Neural progenitor cell (in vitro differentiated cells): ENCODE measurements at regions not wholly inside any gene's neighbourhood (a gene's known extent, or its start where the extent isn't known, plus 50 kb on each side); places are given as distances from the start of the nearest gene placed in this dataset.

Experiments used
- DNase-seq: peaks from one replicate; pipeline ENCODE4 v3.0.0-alpha.2; 2016; ENCODE audit warnings: low spot score
- H2AFZ ChIP-seq: fragments of 200-600 bp; sonication (generic); replicated peaks from 2 replicates; pipeline ENCODE4 v1.6.1; 2016; ENCODE audit warnings: antibody characterized with exemption
- H3F3A ChIP-seq: fragments of 200-600 bp; sonication (generic); 2 replicates; pipeline ENCODE4 v1.6.1; 2016; ENCODE audit warnings: antibody characterized with exemption, low read depth
- H3K27ac ChIP-seq: fragments of 200-600 bp; sonication (generic); 2 replicates; pipeline ENCODE4 v1.5.1; 2016; ENCODE audit warnings: mild to moderate bottlenecking
- H3K27me3 ChIP-seq: fragments of 200-600 bp; sonication (generic); 2 replicates; pipeline ENCODE4 v1.6.1; 2016; ENCODE audit warnings: mild to moderate bottlenecking, moderate library complexity
- H3K36me3 ChIP-seq: fragments of 200-600 bp; sonication (generic); 2 replicates; pipeline ENCODE4 v1.5.1; 2016
- H3K4me1 ChIP-seq: fragments of 200-600 bp; sonication (generic); 2 replicates; pipeline ENCODE4 v1.6.1; 2016; ENCODE audit warnings: mixed run types
- H3K4me2 ChIP-seq: fragments of 200-600 bp; sonication (generic); 2 replicates; pipeline ENCODE4 v1.6.1; 2016
- H3K4me3 ChIP-seq: fragments of 200-600 bp; sonication (generic); 2 replicates; pipeline ENCODE4 v1.5.1; 2016
- H3K79me2 ChIP-seq: fragments of 200-600 bp; sonication (generic); 2 replicates; pipeline ENCODE4 v1.6.1; 2016; ENCODE audit warnings: low read depth
- H3K9ac ChIP-seq: fragments of 200-600 bp; sonication (generic); 2 replicates; pipeline ENCODE4 v1.6.1; 2016
- H3K9me3 ChIP-seq: fragments of 200-600 bp; sonication (generic); 2 replicates; pipeline ENCODE4 v1.5.1; 2016; ENCODE audit warnings: low read depth
- H4K20me1 ChIP-seq: fragments of 200-600 bp; sonication (generic); 2 replicates; pipeline ENCODE4 v1.6.1; 2016; ENCODE audit warnings: low read depth
- H3K27ac Mint-ChIP-seq: 3 replicates; pipeline ENCODE4 v1.8.0; 2021; ENCODE audit warnings: mixed read lengths
- H3K27me3 Mint-ChIP-seq: 2 replicates; pipeline ENCODE4 v1.8.0; 2022; ENCODE audit warnings: low read depth, mild to moderate bottlenecking, inconsistent platforms, moderate library complexity, mixed read lengths; ENCODE audit not compliant: insufficient read depth
- H3K36me3 Mint-ChIP-seq: 3 replicates; pipeline ENCODE4 v1.8.0; 2021; ENCODE audit warnings: mixed read lengths
- H3K4me1 Mint-ChIP-seq: 3 replicates; pipeline ENCODE4 v1.8.0; 2021; ENCODE audit warnings: mixed read lengths
- H3K4me3 Mint-ChIP-seq: 3 replicates; pipeline ENCODE4 v1.8.0; 2021; ENCODE audit warnings: mild to moderate bottlenecking, moderate library complexity, mixed read lengths
- H3K9me3 Mint-ChIP-seq: 3 replicates; pipeline ENCODE4 v1.8.0; 2020; ENCODE audit warnings: mixed read lengths
- EZH2 ChIP-seq: fragments of 200-600 bp; sonication (generic); IDR thresholded peaks from 2 replicates; pipeline ENCODE4 v1.6.1; 2017; ENCODE audit warnings: antibody characterized with exemption, mild to moderate bottlenecking, moderate library complexity
- EZH2phosphoT487 ChIP-seq: fragments of 200-600 bp; sonication (generic); IDR thresholded peaks from 2 replicates; pipeline ENCODE4 v1.6.1; 2017; ENCODE audit warnings: antibody characterized with exemption
- TF ChIP-seq, protein P1 (sequence below): fragments of 200-600 bp; sonication (generic); IDR thresholded peaks from 2 replicates; pipeline ENCODE4 v1.5.1; 2017; ENCODE audit warnings: antibody characterized with exemption, mild to moderate bottlenecking

GRCh38 chr2:107025869-107026380, 140.0 kb upstream of the ST6GAL2 start:
- H3K4me1 ChIP-seq: no peaks in the 10 kb centered on the region
- no peak overlapping the region for H3K4me3 ChIP-seq
- Mint-ChIP-seq H3K9me3 (peaks cover 7% of the 10 kb centered on the region), H3K27ac (no peak overlapping the region), H3K4me1 (peaks cover 9% of the 10 kb centered on the region), H3K4me3 (no peak overlapping the region), H3K36me3 (no peaks in the 10 kb centered on the region), H3K27me3 (peaks cover 2% of the 10 kb centered on the region)
- no peaks in the 10 kb centered on the region for H3K9me3 ChIP-seq
- DNase-seq: no peak
- no peak overlapping the region for H2AFZ ChIP-seq
- no peak overlapping the region for H3K9ac ChIP-seq
- TF ChIP-seq EZH2: no peak
- TF ChIP-seq, protein P1, sequence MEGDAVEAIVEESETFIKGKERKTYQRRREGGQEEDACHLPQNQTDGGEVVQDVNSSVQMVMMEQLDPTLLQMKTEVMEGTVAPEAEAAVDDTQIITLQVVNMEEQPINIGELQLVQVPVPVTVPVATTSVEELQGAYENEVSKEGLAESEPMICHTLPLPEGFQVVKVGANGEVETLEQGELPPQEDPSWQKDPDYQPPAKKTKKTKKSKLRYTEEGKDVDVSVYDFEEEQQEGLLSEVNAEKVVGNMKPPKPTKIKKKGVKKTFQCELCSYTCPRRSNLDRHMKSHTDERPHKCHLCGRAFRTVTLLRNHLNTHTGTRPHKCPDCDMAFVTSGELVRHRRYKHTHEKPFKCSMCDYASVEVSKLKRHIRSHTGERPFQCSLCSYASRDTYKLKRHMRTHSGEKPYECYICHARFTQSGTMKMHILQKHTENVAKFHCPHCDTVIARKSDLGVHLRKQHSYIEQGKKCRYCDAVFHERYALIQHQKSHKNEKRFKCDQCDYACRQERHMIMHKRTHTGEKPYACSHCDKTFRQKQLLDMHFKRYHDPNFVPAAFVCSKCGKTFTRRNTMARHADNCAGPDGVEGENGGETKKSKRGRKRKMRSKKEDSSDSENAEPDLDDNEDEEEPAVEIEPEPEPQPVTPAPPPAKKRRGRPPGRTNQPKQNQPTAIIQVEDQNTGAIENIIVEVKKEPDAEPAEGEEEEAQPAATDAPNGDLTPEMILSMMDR: no peak
- TF ChIP-seq EZH2phosphoT487: no peak
- no peaks in the 10 kb centered on the region for H3K27me3 ChIP-seq
- H3K79me2 ChIP-seq: no peaks in the 10 kb centered on the region
- H4K20me1 ChIP-seq: no peaks in the 10 kb centered on the region
- H3K36me3 ChIP-seq: no peaks in the 10 kb centered on the region
- no peak overlapping the region for H3K4me2 ChIP-seq
- no peak overlapping the region for H3K27ac ChIP-seq
- no peaks in the 10 kb centered on the region for H3F3A ChIP-seq

GRCh38 chr2:107027205-107027604, 141.2 kb upstream of the ST6GAL2 start:
- TF ChIP-seq EZH2phosphoT487 (no peak), EZH2 (no peak)
- TF ChIP-seq, protein P1: no peak
- Histone ChIP-seq H3K36me3 (no peaks in the 10 kb centered on the region), H4K20me1 (no peaks in the 10 kb centered on the region), H3K4me2 (no peak overlapping the region), H3K27ac (no peak overlapping the region), H3K27me3 (no peaks in the 10 kb centered on the region), H3K9ac (no peak overlapping the region), H3K79me2 (no peaks in the 10 kb centered on the region), H3K9me3 (no peaks in the 10 kb centered on the region), H3F3A (no peaks in the 10 kb centered on the region), H3K4me3 (no peak overlapping the region), H3K4me1 (no peaks in the 10 kb centered on the region), H2AFZ (no peak overlapping the region)
- Mint-ChIP-seq H3K4me3 (no peak overlapping the region), H3K27me3 (peaks cover 2% of the 10 kb centered on the region), H3K36me3 (no peaks in the 10 kb centered on the region), H3K9me3 (peaks cover 7% of the 10 kb centered on the region), H3K4me1 (peaks cover 9% of the 10 kb centered on the region), H3K27ac (peak overlapping the region; percentile 23)
- no peak for DNase-seq

GRCh38 chr2:107027810-107028209, 141.8 kb upstream of the ST6GAL2 start:
- TF ChIP-seq EZH2 (no peak), EZH2phosphoT487 (no peak)
- TF ChIP-seq, protein P1: no peak
- Histone ChIP-seq H3K27ac (no peak overlapping the region), H2AFZ (no peak overlapping the region), H3K4me3 (no peak overlapping the region), H3K79me2 (no peaks in the 10 kb centered on the region), H4K20me1 (no peaks in the 10 kb centered on the region), H3K4me2 (no peak overlapping the region), H3K9ac (no peak overlapping the region), H3K9me3 (no peaks in the 10 kb centered on the region), H3F3A (no peaks in the 10 kb centered on the region), H3K36me3 (no peaks in the 10 kb centered on the region), H3K27me3 (no peaks in the 10 kb centered on the region), H3K4me1 (no peaks in the 10 kb centered on the region)
- Mint-ChIP-seq H3K4me1 (peaks cover 9% of the 10 kb centered on the region), H3K36me3 (no peaks in the 10 kb centered on the region), H3K27ac (no peak overlapping the region), H3K9me3 (peaks cover 7% of the 10 kb centered on the region), H3K27me3 (peaks cover 2% of the 10 kb centered on the region), H3K4me3 (no peak overlapping the region)
- DNase-seq: no peak
